ENCODE measurements at regions not wholly inside any gene's neighbourhood (a gene's known extent, or its start where the extent isn't known, plus 50 kb on each side); places are given as distances from the start of the nearest gene placed in this dataset.

DNA sequence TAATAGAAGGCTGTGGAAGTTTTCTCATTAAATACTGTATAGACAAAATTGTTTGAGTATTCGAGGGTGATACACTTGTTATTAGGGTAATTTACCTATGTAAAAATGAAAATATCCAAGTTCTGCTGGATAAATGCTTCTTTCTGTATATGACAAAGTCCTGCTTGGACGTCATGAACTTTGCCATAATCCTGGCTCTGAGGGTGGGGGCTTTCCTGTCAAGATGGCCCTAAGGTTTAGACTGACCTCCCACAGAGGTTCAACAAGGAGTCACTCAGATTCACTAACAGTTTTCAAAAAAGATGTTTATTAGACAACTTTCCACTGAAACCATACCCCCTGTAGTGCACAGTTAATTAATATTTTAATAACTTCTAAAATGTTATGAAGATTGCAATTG, 52.5 kb upstream of the NABP1 start:
- DNase-seq (ENCODE audit: low spot score): no peak
- Histone ChIP-seq H3K4me2 (no peak overlapping the region), H3K9me2 (replicated peaks; ENCODE audit: insufficient read depth) (no peaks in the 10 kb centered on the region), H3K79me2 (no peaks in the 10 kb centered on the region), H4K20me1 (ENCODE audit: insufficient read depth, poor library complexity, severe bottlenecking) (no peaks in the 10 kb centered on the region), H3K27ac (no peak overlapping the region), H3K9me3 (ENCODE audit: low read depth) (no peaks in the 10 kb centered on the region), H2AFZ (no peak overlapping the region), H3K27me3 (no peaks in the 10 kb centered on the region), H3K4me1 (ENCODE audit: insufficient read depth) (no peaks in the 10 kb centered on the region), H3K36me3 (replicated peaks; ENCODE audit: insufficient read depth, low read depth) (no peaks in the 10 kb centered on the region), H3K4me3 (no peak overlapping the region)
- TF ChIP-seq, protein P1, sequence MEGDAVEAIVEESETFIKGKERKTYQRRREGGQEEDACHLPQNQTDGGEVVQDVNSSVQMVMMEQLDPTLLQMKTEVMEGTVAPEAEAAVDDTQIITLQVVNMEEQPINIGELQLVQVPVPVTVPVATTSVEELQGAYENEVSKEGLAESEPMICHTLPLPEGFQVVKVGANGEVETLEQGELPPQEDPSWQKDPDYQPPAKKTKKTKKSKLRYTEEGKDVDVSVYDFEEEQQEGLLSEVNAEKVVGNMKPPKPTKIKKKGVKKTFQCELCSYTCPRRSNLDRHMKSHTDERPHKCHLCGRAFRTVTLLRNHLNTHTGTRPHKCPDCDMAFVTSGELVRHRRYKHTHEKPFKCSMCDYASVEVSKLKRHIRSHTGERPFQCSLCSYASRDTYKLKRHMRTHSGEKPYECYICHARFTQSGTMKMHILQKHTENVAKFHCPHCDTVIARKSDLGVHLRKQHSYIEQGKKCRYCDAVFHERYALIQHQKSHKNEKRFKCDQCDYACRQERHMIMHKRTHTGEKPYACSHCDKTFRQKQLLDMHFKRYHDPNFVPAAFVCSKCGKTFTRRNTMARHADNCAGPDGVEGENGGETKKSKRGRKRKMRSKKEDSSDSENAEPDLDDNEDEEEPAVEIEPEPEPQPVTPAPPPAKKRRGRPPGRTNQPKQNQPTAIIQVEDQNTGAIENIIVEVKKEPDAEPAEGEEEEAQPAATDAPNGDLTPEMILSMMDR (IDR thresholded peaks at IDR 0.05; ENCODE audit: poor library complexity): no peak
- TF ChIP-seq EZH2phosphoT487 (IDR thresholded peaks at IDR 0.05; ENCODE audit: low read depth, severe bottlenecking, unreplicated experiment): no peak
- no peak for TF ChIP-seq EZH2 (IDR thresholded peaks at IDR 0.05; ENCODE audit: borderline replicate concordance)
- WGBS (ENCODE audit: low lambda C conversion rate, missing lambda C conversion rate): 42% methylated on average over 2 of the region's 2 CpGs

DNA sequence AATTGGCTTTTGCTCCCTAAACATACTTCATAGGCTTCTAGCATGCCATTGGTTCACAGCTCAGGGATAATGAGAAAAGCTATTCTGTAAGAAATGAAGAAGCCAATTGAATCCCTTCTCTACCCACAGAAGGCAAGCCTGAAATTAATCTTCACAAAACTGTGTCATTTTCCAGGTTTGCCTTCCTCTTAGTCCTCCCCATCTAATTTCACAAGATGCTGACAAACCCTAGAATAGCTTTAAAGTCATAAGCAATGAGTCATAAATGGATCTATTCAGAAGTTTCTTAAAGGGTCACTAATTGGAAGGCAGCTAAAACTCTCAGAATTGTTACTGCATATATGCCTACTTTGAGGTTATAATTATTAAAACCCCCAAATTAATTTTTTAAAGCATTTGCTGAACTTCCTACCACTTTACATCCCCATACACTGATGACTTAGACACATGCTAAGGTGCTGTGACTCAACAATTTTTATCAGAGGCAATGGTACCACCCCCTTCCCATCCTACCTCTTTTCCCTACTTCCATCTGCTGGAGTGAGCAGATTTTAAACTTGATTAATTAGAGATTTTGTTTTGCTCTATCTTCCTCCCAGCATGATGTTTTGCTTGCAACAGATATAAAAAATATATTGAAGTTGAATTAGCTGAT, 51.3 kb upstream of the NABP1 start:
- Histone ChIP-seq H3K27me3 (no peaks in the 10 kb centered on the region), H3K79me2 (no peaks in the 10 kb centered on the region), H3K4me2 (no peak overlapping the region), H3K9me2 (replicated peaks; ENCODE audit: insufficient read depth) (no peaks in the 10 kb centered on the region), H4K20me1 (ENCODE audit: insufficient read depth, poor library complexity, severe bottlenecking) (no peaks in the 10 kb centered on the region), H3K36me3 (replicated peaks; ENCODE audit: insufficient read depth, low read depth) (no peaks in the 10 kb centered on the region), H3K4me3 (no peak overlapping the region), H3K9me3 (ENCODE audit: low read depth) (no peaks in the 10 kb centered on the region), H3K4me1 (ENCODE audit: insufficient read depth) (peaks cover 3% of the 10 kb centered on the region), H2AFZ (no peak overlapping the region), H3K27ac (no peak overlapping the region)
- TF ChIP-seq, protein P1 (IDR thresholded peaks at IDR 0.05; ENCODE audit: poor library complexity): no peak
- no peak for TF ChIP-seq EZH2phosphoT487 (IDR thresholded peaks at IDR 0.05; ENCODE audit: low read depth, severe bottlenecking, unreplicated experiment)
- no peak for TF ChIP-seq EZH2 (IDR thresholded peaks at IDR 0.05; ENCODE audit: borderline replicate concordance)
- DNase-seq (ENCODE audit: low spot score): no peak

DNA sequence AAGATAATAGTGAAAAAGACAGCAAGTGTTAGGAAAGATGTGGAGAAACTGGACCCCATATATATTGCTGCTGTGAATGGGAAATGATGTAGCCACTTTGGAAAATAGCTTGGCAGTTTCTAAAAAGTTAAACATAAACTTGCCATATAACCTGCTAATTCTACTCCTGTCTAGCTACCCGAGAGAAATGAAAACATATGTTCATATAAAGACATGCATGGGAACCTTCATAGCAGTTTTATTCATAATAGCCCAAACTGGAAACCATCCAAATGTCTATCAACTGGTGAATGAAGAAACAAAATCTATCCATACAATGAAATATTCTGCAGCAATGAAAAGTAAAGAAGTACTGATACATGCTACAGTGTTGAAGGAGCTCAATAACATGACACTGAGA, 50.4 kb upstream of the NABP1 start:
- H3K36me3 ChIP-seq (replicated peaks; ENCODE audit: insufficient read depth, low read depth): no peaks in the 10 kb centered on the region
- TF ChIP-seq EZH2phosphoT487 (IDR thresholded peaks at IDR 0.05; ENCODE audit: low read depth, severe bottlenecking, unreplicated experiment): no peak
- TF ChIP-seq, protein P1 (IDR thresholded peaks at IDR 0.05; ENCODE audit: poor library complexity): no peak
- TF ChIP-seq EZH2 (IDR thresholded peaks at IDR 0.05; ENCODE audit: borderline replicate concordance): no peak
- H3K4me2 ChIP-seq: no peak overlapping the region
- H2AFZ ChIP-seq: no peak overlapping the region
- H4K20me1 ChIP-seq (ENCODE audit: insufficient read depth, poor library complexity, severe bottlenecking): no peaks in the 10 kb centered on the region
- 52% methylated on average over 1 of the region's 1 CpG for WGBS (ENCODE audit: low lambda C conversion rate, missing lambda C conversion rate)
- H3K4me3 ChIP-seq: no peak overlapping the region
- no peaks in the 10 kb centered on the region for H3K79me2 ChIP-seq
- H3K27me3 ChIP-seq: no peaks in the 10 kb centered on the region
- DNase-seq (ENCODE audit: low spot score): no peak
- H3K4me1 ChIP-seq (ENCODE audit: insufficient read depth): peaks cover 4% of the 10 kb centered on the region
- H3K9me2 ChIP-seq (replicated peaks; ENCODE audit: insufficient read depth): no peaks in the 10 kb centered on the region
- no peak overlapping the region for H3K27ac ChIP-seq
- H3K9me3 ChIP-seq (ENCODE audit: low read depth): no peaks in the 10 kb centered on the region

Measured in hepatocyte (in vitro differentiated cells).